ENCODE measurements at regions not wholly inside any gene's neighbourhood (a gene's known extent, or its start where the extent isn't known, plus 50 kb on each side); places are given as distances from the start of the nearest gene placed in this dataset.
"Not testable (repeated sequence)": the region's sequence is repeated elsewhere in the genome, so short reads cannot be mapped to it uniquely, and the experiment has no call there.

- Mint-ChIP-seq H3K27me3 (ENCODE audit: low read depth) (no peaks in the 10 kb centered on the region), H3K9me3 (no peaks in the 10 kb centered on the region), H3K36me3 (ENCODE audit: low read depth) (no peaks in the 10 kb centered on the region), H3K4me1 (ENCODE audit: low read depth) (no peaks in the 10 kb centered on the region), H3K4me3 (no peak overlapping the region), H3K27ac (no peak overlapping the region)
- no peak for DNase-seq (ENCODE audit: low spot score)
Measured at GRCh38 chr7:132019703-132020102, 463.3 kb upstream of the PODXL start.

GRCh38 chr7:132009778-132010177 lies 453.4 kb upstream of the PODXL start:
- Mint-ChIP-seq H3K4me3 (no peak overlapping the region), H3K27ac (no peak overlapping the region), H3K27me3 (ENCODE audit: low read depth) (no peaks in the 10 kb centered on the region), H3K36me3 (ENCODE audit: low read depth) (no peaks in the 10 kb centered on the region), H3K4me1 (ENCODE audit: low read depth) (no peaks in the 10 kb centered on the region), H3K9me3 (no peaks in the 10 kb centered on the region)
- no peak for DNase-seq (ENCODE audit: low spot score)

GRCh38 chr7:132004529-132004928 lies 448.1 kb upstream of the PODXL start:
- no peak for DNase-seq (ENCODE audit: low spot score)
- H3K4me3 Mint-ChIP-seq, result no peak overlapping the region
- no peaks in the 10 kb centered on the region for H3K9me3 Mint-ChIP-seq
- H3K36me3 Mint-ChIP-seq (ENCODE audit: low read depth), result no peaks in the 10 kb centered on the region
- H3K27me3 Mint-ChIP-seq (ENCODE audit: low read depth), result no peaks in the 10 kb centered on the region
- H3K4me1 Mint-ChIP-seq (ENCODE audit: low read depth), result no peaks in the 10 kb centered on the region
- no peak overlapping the region for H3K27ac Mint-ChIP-seq

- no peak for DNase-seq (ENCODE audit: low spot score)
- Mint-ChIP-seq H3K36me3 (ENCODE audit: low read depth) (no peaks in the 10 kb centered on the region), H3K4me3 (no peak overlapping the region), H3K4me1 (ENCODE audit: low read depth) (no peaks in the 10 kb centered on the region), H3K27me3 (ENCODE audit: low read depth) (no peaks in the 10 kb centered on the region), H3K27ac (no peak overlapping the region), H3K9me3 (no peaks in the 10 kb centered on the region)
Measured at GRCh38 chr7:132002343-132002968, 446.0 kb upstream of the PODXL start.

GRCh38 chr7:132001146-132001545 lies 444.7 kb upstream of the PODXL start:
- no peak overlapping the region for H3K4me3 Mint-ChIP-seq
- H3K27ac Mint-ChIP-seq, result no peak overlapping the region
- no peaks in the 10 kb centered on the region for H3K36me3 Mint-ChIP-seq (ENCODE audit: low read depth)
- H3K9me3 Mint-ChIP-seq, result no peaks in the 10 kb centered on the region
- DNase-seq (ENCODE audit: low spot score), result no peak
- no peaks in the 10 kb centered on the region for H3K27me3 Mint-ChIP-seq (ENCODE audit: low read depth)
- H3K4me1 Mint-ChIP-seq (ENCODE audit: low read depth), result no peaks in the 10 kb centered on the region

GRCh38 chr7:131999193-131999592 lies 442.8 kb upstream of the PODXL start:
- Mint-ChIP-seq H3K9me3 (no peaks in the 10 kb centered on the region), H3K27me3 (ENCODE audit: low read depth) (no peaks in the 10 kb centered on the region), H3K4me3 (no peak overlapping the region), H3K4me1 (ENCODE audit: low read depth) (no peaks in the 10 kb centered on the region), H3K27ac (no peak overlapping the region), H3K36me3 (ENCODE audit: low read depth) (no peaks in the 10 kb centered on the region)
- no peak for DNase-seq (ENCODE audit: low spot score)

- Mint-ChIP-seq H3K36me3 (ENCODE audit: low read depth) (no peaks in the 10 kb centered on the region), H3K27me3 (ENCODE audit: low read depth) (no peaks in the 10 kb centered on the region), H3K9me3 (no peaks in the 10 kb centered on the region), H3K27ac (no peak overlapping the region), H3K4me1 (ENCODE audit: low read depth) (no peaks in the 10 kb centered on the region), H3K4me3 (no peak overlapping the region)
- no peak for DNase-seq (ENCODE audit: low spot score)
Measured at GRCh38 chr7:131995324-131995723, 438.9 kb upstream of the PODXL start.

- not testable (repeated sequence) for H3K4me3 Mint-ChIP-seq; H3K4me1 Mint-ChIP-seq (ENCODE audit: low read depth); H3K27ac Mint-ChIP-seq; H3K36me3 Mint-ChIP-seq (ENCODE audit: low read depth); DNase-seq (ENCODE audit: low spot score); H3K27me3 Mint-ChIP-seq (ENCODE audit: low read depth); H3K9me3 Mint-ChIP-seq
Measured at GRCh38 chr7:131981069-131981468, 424.6 kb upstream of the PODXL start.

- H3K4me1 Mint-ChIP-seq (ENCODE audit: low read depth); H3K27me3 Mint-ChIP-seq (ENCODE audit: low read depth); H3K27ac Mint-ChIP-seq; H3K36me3 Mint-ChIP-seq (ENCODE audit: low read depth); H3K9me3 Mint-ChIP-seq; DNase-seq (ENCODE audit: low spot score); H3K4me3 Mint-ChIP-seq: not testable (repeated sequence)
Measured at GRCh38 chr7:131978118-131978517, 421.7 kb upstream of the PODXL start.

GRCh38 chr7:131976411-131976810 lies 420.0 kb upstream of the PODXL start:
- H3K9me3 Mint-ChIP-seq, result no peaks in the 10 kb centered on the region
- no peak for DNase-seq (ENCODE audit: low spot score)
- H3K27me3 Mint-ChIP-seq (ENCODE audit: low read depth), result no peaks in the 10 kb centered on the region
- H3K4me1 Mint-ChIP-seq (ENCODE audit: low read depth), result no peaks in the 10 kb centered on the region
- H3K27ac Mint-ChIP-seq, result no peak overlapping the region
- no peaks in the 10 kb centered on the region for H3K36me3 Mint-ChIP-seq (ENCODE audit: low read depth)
- no peak overlapping the region for H3K4me3 Mint-ChIP-seq

- H3K4me1 Mint-ChIP-seq (ENCODE audit: low read depth), result no peaks in the 10 kb centered on the region
- H3K4me3 Mint-ChIP-seq, result no peak overlapping the region
- no peaks in the 10 kb centered on the region for H3K9me3 Mint-ChIP-seq
- no peaks in the 10 kb centered on the region for H3K36me3 Mint-ChIP-seq (ENCODE audit: low read depth)
- DNase-seq (ENCODE audit: low spot score), result no peak
- no peak overlapping the region for H3K27ac Mint-ChIP-seq
- peaks cover 3% of the 10 kb centered on the region for H3K27me3 Mint-ChIP-seq (ENCODE audit: low read depth)
Measured at GRCh38 chr7:131974671-131975070, 418.2 kb upstream of the PODXL start.

GRCh38 chr7:131972251-131972650 lies 415.8 kb upstream of the PODXL start:
- no peak for DNase-seq (ENCODE audit: low spot score)
- Mint-ChIP-seq H3K4me1 (ENCODE audit: low read depth) (no peaks in the 10 kb centered on the region), H3K27me3 (ENCODE audit: low read depth) (peaks cover 7% of the 10 kb centered on the region), H3K36me3 (ENCODE audit: low read depth) (no peaks in the 10 kb centered on the region), H3K27ac (no peak overlapping the region), H3K9me3 (no peaks in the 10 kb centered on the region), H3K4me3 (no peak overlapping the region)

GRCh38 chr7:131970602-131971001 lies 414.2 kb upstream of the PODXL start:
- peaks cover 7% of the 10 kb centered on the region for H3K27me3 Mint-ChIP-seq (ENCODE audit: low read depth)
- H3K9me3 Mint-ChIP-seq, result no peaks in the 10 kb centered on the region
- H3K27ac Mint-ChIP-seq, result no peak overlapping the region
- no peaks in the 10 kb centered on the region for H3K4me1 Mint-ChIP-seq (ENCODE audit: low read depth)
- no peaks in the 10 kb centered on the region for H3K36me3 Mint-ChIP-seq (ENCODE audit: low read depth)
- H3K4me3 Mint-ChIP-seq, result no peak overlapping the region
- DNase-seq (ENCODE audit: low spot score), result no peak

GRCh38 chr7:131969560-131969959 lies 413.1 kb upstream of the PODXL start:
- H3K36me3 Mint-ChIP-seq (ENCODE audit: low read depth), result no peaks in the 10 kb centered on the region
- no peak overlapping the region for H3K27ac Mint-ChIP-seq
- no peaks in the 10 kb centered on the region for H3K9me3 Mint-ChIP-seq
- no peak overlapping the region for H3K4me3 Mint-ChIP-seq
- peaks cover 7% of the 10 kb centered on the region for H3K27me3 Mint-ChIP-seq (ENCODE audit: low read depth)
- H3K4me1 Mint-ChIP-seq (ENCODE audit: low read depth), result no peaks in the 10 kb centered on the region
- no peak for DNase-seq (ENCODE audit: low spot score)

GRCh38 chr7:131967216-131967730 lies 410.8 kb upstream of the PODXL start:
- DNase-seq (ENCODE audit: low spot score), result no peak
- H3K4me1 Mint-ChIP-seq (ENCODE audit: low read depth), result no peaks in the 10 kb centered on the region

More at GRCh38 chr7:131967216-131967730, 410.8 kb upstream of the PODXL start:
- no peaks in the 10 kb centered on the region for H3K36me3 Mint-ChIP-seq (ENCODE audit: low read depth)
- H3K4me3 Mint-ChIP-seq, result no peak overlapping the region
- H3K9me3 Mint-ChIP-seq, result no peaks in the 10 kb centered on the region
- H3K27ac Mint-ChIP-seq, result no peak overlapping the region
- H3K27me3 Mint-ChIP-seq (ENCODE audit: low read depth), result peaks cover 7% of the 10 kb centered on the region
